DMS 273 (cell line): ENCODE measurements at regions not wholly inside any gene's neighbourhood (a gene's known extent, or its start where the extent isn't known, plus 50 kb on each side); places are given as distances from the start of the nearest gene placed in this dataset.

Source experiments
- DNase-seq: peaks from one replicate; lab custom pipeline; 2025; ENCODE audit not compliant: unreplicated experiment; lab: John Stamatoyannopoulos, UW

DNA sequence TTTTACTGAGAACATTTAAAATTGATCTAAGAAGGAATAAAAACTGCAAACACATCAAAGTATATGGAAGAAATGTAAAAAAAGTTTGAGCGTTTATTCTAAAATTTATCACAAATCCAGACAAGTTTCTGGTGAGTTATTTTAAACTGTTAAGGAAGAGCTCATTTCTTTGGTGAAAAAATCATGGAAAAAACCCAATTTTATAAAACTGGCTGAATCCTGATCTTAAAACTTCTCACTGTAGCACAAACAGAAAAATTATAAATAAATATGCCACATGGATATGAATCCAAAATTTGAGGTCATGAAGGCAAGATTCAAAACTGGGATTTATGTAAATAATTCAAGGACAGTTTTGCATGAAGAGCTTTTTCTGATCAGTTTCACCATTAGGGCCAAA, 205.1 kb upstream of the RGMA start:
- no peak for DNase-seq

DNA sequence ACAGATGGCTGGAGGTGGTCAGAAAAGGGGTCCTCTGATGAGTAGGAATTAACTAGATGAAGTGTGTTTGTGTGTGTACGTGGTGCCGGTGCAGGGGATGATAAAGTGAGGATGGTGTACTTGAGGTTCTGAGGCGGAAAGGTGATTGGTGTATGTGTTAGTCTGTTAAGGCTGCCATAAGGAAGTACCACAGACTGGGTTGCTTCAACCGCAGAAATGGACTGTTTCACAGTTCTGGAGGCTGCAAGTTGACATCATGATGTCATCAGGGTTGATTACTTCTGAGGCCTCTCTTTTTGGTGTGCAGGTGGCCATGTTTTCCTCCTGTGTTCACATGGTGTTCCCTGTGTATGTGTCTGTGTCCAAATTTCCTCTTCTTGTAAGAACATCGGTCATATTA, 202.4 kb upstream of the RGMA start:
- no peak for DNase-seq

DNA sequence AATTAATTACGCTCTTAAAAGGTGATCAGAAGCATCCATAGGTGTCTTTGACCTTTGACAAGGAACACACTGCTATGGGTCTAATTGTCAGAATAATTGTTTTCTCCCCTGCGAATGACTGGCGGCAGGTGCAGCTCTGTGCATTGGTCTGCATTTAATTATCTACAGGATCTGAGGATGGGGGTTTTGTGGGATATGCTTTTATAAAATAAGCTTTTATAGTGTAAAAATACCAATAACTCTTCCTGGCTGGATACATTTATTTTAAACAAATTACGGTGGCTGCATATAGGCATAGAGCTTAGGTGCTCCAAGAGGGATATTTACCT, 201.6 kb upstream of the RGMA start:
- DNase-seq = no peak

DNA sequence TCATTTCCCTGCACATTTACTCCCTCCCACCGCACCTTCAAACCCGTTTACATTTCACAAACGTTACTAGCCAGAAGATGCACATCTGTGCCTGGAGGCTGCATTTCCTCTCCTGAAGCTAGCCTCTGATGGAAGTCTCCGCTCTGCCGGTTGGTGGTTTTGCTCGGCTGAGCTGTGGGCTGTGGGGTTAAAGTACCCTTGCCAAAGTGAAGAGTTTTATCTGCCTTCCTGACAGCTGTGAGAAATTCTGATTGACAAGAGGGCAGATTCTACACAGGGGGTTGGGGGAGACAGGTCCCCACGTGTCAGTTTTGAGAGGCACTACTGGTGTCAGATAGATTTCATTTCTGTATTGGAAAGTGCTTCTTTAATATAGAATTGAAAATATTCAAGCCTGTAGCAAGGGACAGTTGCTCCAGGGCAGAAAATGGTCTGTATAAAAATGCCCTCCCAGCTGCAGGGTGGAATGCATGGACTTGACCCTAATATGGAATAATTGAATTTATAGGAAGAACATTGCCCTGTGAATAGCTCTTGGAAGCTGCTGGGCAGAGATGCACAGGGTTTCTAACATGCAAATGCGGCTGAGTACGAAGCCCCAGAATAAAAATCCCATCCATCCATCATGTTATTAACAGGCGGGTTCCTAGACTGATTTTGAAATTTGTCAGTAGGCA, 201.1 kb upstream of the RGMA start:
- DNase-seq = no peak

DNA sequence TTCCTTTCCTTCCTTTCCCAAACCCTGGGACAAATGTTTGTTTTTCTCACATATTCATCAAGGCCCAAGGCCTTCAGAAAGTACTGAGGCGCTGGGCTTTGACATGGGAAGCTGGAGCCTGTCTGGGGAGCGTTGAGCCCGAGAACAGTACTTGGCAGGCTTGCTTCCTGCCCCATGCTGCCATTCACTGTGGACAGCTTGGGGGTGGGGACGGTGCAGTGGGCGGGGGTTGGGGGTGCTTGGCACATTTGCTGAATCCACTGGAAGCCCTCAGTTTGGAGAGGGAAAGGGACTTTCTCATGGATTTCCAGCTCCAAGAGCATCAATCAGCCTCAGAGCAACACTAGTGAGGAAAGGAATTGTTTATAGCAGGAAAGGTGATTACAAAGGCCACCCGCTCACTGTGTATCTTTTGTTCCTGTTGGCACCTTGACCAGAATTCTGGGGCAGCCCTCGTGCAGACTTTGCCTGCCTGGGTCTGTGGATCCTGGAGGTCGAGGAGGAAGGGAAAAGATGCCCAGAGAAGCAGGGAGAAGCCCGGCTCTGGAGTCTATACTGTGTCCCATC, 199.8 kb upstream of the RGMA start:
- no peak for DNase-seq

DNA sequence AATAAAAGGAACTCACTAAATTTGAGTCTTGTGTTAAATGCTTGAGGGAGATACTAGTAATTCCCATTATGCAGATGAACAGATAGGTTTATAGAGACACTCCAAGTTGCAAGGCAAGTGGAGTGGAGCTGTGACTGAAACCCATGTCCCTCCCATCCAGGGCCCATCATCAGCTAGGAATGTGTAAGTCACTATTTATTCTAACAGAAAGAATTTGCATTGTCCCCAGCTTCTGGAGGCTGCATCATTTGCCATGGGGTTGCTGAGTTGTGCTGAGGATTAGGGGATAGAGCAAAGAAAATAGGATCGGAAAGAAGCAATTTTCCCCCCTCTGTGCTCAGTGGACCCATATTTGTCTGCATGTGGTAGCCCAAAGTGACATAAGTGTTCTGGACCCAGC, 197.4 kb upstream of the RGMA start:
- no peak for DNase-seq

DNA sequence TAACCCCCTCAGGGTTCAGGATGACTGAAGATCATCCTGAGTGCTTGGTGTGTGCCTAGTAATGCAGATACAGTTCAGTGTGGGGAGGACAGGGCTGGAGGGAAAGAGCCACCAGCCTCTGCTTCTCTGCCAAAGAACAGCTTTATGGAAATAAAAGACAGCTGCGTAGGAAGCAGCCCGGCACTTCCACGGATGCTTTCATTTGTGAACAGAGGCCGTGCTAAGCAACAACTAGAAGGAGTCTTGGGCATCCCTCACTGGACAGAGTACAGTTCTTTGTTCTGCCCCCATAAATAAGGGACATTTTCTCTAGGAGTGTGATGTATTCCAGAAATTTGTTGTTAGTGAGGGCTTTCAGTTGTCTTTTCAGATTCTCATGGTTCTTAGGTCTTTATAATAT, 194.8 kb upstream of the RGMA start:
- DNase-seq = no peak

DNA sequence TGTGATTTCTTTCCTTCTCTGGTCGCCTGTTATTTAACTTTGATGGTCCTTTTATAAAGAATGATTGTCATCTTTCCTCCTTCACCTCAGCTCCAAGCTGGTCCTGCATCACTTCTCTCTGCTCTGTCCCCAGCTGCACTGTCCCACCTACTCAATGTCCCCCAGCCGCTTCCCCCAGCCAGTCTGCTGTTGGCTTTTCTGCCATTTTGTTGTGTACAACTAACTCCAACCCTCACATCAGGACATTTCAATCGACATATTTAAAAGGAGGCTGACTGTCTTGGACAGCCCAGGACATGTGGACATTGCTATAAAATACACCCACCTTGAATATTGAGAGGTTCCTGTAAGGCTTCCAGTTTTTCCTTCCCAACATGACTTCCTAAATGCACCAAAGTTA, 193.8 kb upstream of the RGMA start:
- no peak for DNase-seq

DNA sequence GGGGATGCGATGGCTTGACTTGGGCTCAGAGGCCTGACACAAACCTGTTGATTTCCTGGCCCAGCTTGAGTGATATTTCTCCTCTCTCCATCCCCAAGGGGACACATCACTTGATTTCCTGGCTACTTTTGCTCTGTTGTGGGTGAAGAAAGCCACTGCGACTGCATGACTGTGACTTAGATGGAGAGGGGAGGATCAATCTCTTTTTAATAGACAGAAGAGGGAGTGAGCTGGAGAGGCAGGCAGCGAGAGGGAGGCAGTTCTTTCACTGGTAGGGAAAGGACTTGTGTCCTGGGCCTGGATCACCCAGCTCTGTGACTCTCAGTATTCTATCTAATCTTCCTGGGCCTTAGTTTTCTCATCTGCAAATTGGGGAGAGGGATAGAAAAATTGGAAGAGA, 189.8 kb upstream of the RGMA start:
- no peak for DNase-seq

DNA sequence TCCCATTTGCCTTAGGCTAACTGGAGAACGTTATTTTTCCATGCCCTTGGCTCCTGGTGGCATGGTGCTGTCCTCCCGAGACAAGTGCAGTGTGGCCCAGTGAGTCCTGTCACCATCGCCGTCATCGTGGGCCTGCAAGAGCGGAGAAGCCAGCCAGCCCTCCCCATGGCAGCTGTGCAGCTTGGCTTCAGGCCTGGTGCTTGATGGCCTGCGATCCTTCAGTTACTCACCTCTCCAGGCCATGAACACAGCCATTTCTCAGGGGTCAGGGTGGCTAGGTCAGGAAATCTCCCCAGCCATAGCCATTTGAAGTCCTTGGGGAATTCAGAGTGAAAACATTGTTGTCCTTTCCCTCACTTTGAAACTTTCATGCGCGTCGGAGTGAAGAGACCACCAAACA, 189.0 kb upstream of the RGMA start:
- no peak for DNase-seq

DNA sequence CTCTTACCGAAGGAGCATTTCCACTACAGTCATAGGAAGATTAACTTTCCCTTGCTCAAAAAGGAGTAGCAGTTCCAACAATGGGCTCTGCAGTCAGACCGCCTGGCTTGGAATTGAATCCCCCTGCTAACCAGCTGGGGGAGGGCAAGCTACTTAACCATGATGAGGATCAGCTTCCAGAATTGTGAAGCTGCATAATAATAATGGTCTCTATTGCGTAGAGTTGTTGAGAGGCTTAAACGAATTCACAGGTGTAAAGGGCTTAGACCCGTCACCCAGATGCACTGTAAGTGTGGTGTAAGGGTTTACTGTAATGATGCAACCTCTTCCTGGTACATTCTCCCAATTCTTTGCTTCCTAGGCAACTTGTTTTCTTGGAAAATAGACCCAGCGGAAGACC, 185.2 kb upstream of the RGMA start:
- DNase-seq = no peak

DNA sequence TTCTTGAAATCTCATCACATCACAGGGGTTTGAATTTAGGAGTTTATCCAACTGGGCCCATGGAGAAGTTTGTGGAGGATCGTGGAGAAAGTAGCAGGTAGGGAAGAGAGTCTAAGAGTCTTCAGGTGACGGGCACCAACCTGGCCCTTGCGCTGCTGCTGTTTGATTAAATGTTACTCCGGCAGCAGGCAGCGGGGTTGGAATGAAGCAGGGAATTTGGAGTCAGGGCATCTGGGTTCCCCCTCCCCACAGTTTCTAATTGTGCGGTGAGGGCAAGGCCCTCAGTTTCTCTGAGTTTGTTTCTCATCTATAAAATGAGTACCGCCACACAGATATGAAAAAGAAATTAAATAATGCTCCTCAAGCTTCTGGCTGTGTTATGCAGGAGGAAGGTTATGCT, 182.9 kb upstream of the RGMA start:
- no peak for DNase-seq

DNA sequence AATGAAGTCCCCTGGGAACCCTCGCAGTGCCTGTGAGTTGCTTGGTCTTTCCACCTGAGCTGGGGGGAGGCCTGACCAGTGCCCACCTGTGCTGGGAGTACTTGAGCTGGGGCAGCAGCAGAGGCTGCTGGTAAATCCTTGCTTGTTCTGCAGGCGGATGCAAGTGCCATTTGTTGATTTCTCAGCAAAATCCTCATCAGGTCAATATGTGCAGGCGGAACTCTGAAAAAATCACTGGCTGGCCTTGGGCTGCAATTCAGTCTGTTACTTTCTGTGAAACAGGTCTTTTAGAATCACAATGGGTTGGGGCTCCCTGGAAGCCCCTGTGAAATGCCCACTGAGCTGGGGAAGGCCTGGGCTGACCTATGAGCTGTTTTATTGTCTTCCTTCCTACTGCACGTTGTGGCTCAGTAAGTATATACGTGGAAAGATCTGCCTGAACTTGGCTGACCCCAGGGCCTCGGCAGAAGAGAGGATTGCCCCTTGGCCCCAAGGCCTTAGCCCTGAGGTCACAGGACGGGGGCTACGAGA, 182.0 kb upstream of the RGMA start:
- DNase-seq = no peak

DNA sequence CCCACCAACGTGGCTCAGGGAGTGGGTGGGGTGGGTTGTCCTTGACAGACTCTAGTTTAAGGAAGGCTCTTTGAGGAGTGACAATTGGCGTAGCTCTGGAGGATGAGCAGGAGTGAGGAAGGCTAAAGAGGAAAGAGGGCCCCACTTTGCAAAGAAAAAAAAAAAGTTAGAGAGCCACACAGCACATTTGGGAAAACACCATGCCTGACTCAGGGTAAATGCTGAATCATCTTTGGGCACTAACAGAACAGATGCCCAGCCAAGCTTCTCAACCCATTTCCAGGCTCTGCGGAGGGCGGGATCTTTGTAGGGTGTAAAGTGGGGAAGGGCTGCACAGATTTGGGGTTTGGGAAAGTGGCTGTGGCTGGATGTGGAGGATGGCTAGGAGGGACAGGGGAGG, 179.1 kb upstream of the RGMA start:
- no peak for DNase-seq

DNA sequence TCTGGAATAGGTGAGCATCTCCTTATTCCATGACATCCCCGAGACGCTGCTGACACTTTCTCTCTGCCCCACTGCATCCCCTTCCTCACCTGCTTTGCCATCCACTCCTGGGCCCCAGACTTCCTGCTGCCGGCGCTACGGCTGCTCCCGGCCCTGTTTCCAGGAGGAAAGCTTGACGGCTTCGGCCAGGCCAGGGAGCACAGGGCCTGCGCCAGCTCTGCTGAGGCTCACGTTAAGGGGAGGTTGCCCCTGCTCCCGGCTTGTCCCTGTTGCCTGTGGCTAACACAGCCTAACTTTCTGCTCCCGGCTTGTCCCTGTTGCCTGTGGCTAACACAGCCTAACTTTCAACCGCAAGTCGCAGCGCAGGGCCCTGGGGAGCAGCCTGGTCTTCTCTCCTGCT, 177.3 kb upstream of the RGMA start:
- DNase-seq = no peak

DNA sequence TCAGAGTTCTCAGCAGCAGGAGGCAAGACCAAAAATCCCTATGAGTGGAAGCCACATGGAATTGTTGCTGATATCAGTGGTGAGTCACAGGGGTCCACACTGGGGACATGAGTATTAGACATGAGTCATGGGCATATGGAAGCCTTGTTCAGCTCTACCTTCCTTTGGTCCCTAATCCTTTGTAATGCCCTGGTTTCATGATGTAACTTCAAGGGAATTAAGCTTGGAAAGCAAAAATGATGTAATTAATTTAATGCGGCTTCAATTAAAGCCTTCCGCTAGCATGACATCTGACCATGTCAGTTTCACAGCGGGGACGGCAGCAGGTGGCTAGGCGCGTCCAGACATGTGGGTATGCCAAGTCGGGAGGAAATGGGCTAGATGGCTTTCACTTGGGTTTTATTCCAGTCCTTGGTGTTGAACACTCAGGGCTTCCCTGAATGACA, 176.1 kb upstream of the RGMA start:
- DNase-seq = peak; percentile 56

DNA sequence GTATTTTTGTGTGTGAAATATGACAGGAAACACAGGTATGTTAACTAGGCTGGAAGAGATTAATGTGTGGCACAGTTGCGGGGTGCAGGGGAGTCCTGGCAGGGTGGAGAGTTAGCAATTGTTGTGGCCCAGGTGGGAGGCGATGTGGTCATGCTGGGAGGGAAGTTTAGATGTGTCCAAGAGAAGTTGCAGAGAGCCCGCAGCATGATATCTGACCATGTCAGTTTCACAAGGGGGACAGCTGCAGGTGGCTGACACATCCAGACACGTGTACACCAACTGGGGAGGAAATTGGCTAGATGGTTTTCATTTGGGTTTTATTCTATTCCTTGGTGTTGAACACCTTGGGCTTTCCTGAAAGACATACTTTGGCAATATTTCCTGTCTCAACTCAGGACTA, 172.8 kb upstream of the RGMA start:
- no peak for DNase-seq

DNA sequence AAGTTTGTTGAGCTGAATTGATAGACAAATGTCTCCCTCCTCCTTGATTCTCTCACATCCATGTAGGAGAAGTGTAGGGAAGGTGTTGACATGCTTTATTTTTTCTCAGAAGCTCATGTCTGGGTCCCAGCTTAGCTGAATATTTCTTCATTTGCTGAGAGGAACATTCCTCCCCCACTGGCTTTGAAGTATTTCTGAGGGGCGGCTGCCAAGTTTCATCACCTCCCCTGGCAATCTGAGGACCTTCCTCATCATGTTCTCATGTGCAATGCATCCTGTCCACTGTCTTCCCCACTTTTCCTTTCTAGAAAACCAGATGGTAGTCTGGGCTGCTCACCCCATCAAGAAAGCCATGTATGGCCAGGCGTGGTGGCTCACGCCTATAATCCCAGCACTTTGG, 168.9 kb upstream of the RGMA start:
- DNase-seq = no peak

DNA sequence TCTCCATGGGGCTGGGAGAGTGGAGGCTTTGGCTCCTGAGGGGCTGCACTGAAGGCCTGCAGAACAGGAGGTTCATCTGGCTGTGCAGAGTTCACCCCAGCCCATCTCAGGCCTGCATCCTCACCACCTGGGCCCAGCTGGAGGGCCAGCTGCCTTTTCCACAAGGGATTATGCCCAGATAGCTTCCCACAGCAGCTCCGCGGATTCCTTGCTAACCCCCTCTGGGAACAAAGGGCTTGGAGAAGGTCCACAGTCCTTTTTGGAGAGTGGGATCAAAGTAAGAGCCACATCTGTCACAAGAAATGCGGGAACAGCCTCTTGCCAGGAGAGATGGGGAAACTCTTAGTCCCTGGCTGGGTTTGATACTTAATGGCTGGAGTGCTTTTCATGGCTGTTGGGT, 164.7 kb upstream of the RGMA start:
- DNase-seq = peak; percentile 5

DNA sequence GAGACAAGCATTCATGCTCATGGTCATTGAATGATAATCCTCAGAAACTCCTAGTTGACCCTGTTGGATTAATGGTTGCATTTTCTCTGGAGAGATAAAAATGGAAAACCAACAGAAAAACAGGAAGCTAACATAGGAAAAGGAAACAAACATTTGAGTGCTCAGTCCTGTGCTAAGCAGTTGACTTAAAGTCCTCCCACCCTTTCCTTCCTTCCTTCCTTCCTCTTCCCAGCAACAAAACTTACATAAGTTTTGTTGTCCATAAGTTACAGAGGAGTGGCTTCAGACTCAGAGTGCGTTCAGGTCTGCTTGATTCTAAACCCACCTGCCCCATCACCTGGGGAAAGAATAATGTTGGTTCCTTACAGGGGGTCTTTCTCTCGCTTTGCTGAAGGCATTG, 163.8 kb upstream of the RGMA start:
- no peak for DNase-seq

DNA sequence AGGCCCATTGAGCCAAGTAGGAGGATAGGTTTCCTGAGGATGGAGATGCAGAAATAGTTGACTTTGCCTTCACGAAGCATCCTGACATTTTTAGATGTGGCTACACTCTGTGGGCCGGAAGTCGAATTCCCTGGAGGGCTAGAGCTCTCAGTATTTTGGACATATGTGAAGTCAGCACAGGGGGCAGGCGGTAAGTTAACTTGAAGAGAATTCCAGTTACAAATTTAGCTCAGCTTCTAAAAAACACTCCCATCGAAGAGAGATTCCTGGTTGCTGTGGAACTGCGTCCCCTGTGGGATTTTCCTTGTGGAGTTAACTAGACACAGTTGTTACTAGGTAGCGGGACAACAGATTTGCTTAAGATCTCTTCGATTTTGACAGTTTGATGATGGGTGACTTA, 161.9 kb upstream of the RGMA start:
- peak; percentile 4 for DNase-seq

DNA sequence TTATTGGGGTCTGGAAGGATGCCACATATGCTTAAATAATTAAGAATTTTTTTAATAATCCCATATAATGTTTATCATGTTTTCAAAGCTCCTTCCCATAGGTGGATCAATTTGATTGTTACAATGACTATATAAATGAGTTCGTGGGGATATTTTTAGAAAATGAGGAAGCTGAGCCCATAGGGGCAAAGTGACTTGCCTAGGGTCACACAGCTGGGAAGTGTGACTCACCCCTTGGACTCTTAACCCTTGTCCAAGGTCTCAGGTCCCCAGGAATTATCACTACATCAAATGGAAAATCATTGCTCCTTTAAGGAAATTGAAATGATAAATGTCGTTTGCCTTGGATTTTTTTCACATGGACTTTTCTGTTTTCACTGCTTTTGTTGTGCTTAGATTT, 161.2 kb upstream of the RGMA start:
- DNase-seq = no peak

DNA sequence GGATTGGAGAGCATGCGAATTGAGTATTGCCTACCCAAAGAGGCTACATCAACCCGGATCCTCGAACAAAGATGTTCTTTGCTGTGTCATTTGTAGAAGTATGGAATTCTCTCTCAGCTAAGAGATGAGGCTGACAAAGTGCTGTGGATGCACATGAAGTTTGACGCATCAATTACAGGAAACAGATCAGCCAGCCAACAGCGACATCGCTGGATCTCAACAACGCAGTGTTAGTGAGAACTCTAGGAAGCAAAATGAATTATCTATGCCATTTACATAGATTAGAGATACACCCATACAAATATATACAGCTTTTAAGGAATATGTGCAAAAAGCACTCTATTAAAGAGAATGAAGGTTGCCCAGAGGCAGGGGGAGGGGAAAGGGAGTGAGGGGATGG, 160.6 kb upstream of the RGMA start:
- DNase-seq = no peak
